ENCODE measurements at regions not wholly inside any gene's neighbourhood (a gene's known extent, or its start where the extent isn't known, plus 50 kb on each side); places are given as distances from the start of the nearest gene placed in this dataset.

DNA sequence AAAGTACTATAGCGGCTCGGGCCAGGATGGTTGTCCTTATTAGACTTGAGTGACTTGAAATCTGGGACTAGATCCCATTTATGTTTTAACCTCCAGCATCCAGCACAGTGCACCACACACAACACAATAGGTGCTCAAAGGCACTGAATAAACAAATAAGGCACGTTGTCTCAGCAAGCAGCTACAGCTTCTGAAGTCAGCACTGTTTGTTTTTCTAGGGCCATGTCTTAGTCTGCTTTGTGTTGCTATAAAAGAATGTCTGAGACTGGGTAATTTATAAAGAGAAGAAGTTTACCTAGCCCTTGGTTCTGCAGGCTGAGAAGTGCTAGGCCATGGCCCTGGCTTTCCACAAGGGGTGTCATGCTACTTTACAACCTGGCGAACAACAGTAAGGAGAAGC lies 102.1 kb upstream of the LNX1 start:
- no peak for TF ChIP-seq POLR2AphosphoS5 (IDR thresholded peaks at IDR 0.05; ENCODE audit: low read depth)
- TF ChIP-seq, protein P1, sequence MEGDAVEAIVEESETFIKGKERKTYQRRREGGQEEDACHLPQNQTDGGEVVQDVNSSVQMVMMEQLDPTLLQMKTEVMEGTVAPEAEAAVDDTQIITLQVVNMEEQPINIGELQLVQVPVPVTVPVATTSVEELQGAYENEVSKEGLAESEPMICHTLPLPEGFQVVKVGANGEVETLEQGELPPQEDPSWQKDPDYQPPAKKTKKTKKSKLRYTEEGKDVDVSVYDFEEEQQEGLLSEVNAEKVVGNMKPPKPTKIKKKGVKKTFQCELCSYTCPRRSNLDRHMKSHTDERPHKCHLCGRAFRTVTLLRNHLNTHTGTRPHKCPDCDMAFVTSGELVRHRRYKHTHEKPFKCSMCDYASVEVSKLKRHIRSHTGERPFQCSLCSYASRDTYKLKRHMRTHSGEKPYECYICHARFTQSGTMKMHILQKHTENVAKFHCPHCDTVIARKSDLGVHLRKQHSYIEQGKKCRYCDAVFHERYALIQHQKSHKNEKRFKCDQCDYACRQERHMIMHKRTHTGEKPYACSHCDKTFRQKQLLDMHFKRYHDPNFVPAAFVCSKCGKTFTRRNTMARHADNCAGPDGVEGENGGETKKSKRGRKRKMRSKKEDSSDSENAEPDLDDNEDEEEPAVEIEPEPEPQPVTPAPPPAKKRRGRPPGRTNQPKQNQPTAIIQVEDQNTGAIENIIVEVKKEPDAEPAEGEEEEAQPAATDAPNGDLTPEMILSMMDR (conservative IDR thresholded peaks at IDR 0.05; ENCODE audit: low read depth in 2 of 2) = no peak
- TF ChIP-seq EZH2 (IDR thresholded peaks at IDR 0.05; ENCODE audit: low read depth, unreplicated experiment) = no peak
- no peak for TF ChIP-seq CREB1 (CRISPR knock-in tag; IDR thresholded peaks at IDR 0.05; ENCODE audit: low read depth)
- TF ChIP-seq STAT1 (IDR thresholded peaks at IDR 0.05; ENCODE audit: unreplicated experiment) = no peak
- no peak for TF ChIP-seq EZH2phosphoT487 (IDR thresholded peaks at IDR 0.05; ENCODE audit: unreplicated experiment)
- no peak for TF ChIP-seq REST (IDR thresholded peaks at IDR 0.05; ENCODE audit: unreplicated experiment)
- no peak for TF ChIP-seq ZNF331 (CRISPR knock-in tag; IDR thresholded peaks at IDR 0.05; ENCODE audit: low read depth)
- no peak for TF ChIP-seq ZNF114 (CRISPR knock-in tag; IDR thresholded peaks at IDR 0.05)
- TF ChIP-seq JUNB (IDR thresholded peaks at IDR 0.05; ENCODE audit: unreplicated experiment) = no peak

Data from GM23338 (cell line).